HepG2 (cell line): ENCODE measurements at regions not wholly inside any gene's neighbourhood (a gene's known extent, or its start where the extent isn't known, plus 50 kb on each side); places are given as distances from the start of the nearest gene placed in this dataset.
"Not testable (repeated sequence)": the region's sequence is repeated elsewhere in the genome, so short reads cannot be mapped to it uniquely, and the experiment has no call there.

Experiments
- ATAC-seq: fragments of 200-7000 bp; cut with Tn5 transposase; 3 replicates; pipeline ENCODE4 v1.9.1; 2020; ENCODE audit warnings: mild to moderate bottlenecking, moderate library complexity
- BruUV-seq: library from RNA; stranded (reverse); fragments of 400-500 nt; replicated peaks from 2 replicates; lab custom pipeline; 2021; lab: Mats Ljungman, UMichigan
- CTCF ChIA-PET: fragments of 300-600 bp; formaldehyde crosslinking; extraction: SDS; loops from one replicate; lab custom pipeline; 2021; ENCODE audit warnings: low total read pairs, inconsistent platforms, low intra/inter-chr PET ratio; lab: Yijun Ruan, JAX
- POLR2A ChIA-PET: fragments of 350-600 bp; sonication (Branson Sonifier 250); formaldehyde crosslinking; loops from one replicate; lab custom pipeline; 2020; ENCODE audit warnings: antibody characterized with exemption, inconsistent platforms; lab: Yijun Ruan, JAX
- DNase-seq: peaks from one replicate; pipeline ENCODE4 v3.0.0-alpha.2; 2015; ENCODE audit warnings: low spot score
- FAIRE-seq: peaks from 3 replicates; lab custom pipeline; 2011; peaks lifted over from hg19 to GRCh38; lab: Jason Lieb, UNC
- H2AFZ ChIP-seq: one replicate; pipeline ENCODE4 v1.6.1; 2011; ENCODE audit warnings: low read length, inconsistent platforms
- H3K27ac ChIP-seq: fragments of 300-600 bp; 3 replicates; pipeline ENCODE4 v1.8.0; 2011; ENCODE audit warnings: mixed run types, mild to moderate bottlenecking, mixed read lengths, low read length, inconsistent platforms; ENCODE audit not compliant: insufficient read depth; ENCODE audit errors: extremely low read length
- H3K27me3 ChIP-seq, 2 experiments: fragments of 200-600 bp in 1 of 2; 2 replicates in 1 of 2; 3 replicates in 1 of 2; pipeline versions ENCODE4 v1.6.0 to v1.8.0; 2011; ENCODE audit warnings: low read length in 2 of 2, mild to moderate bottlenecking in 2 of 2, moderate library complexity in 2 of 2, inconsistent platforms in 1 of 2; ENCODE audit not compliant: insufficient read depth in 2 of 2, control insufficient read depth in 1 of 2
- H3K36me3 ChIP-seq, 2 experiments: fragments of 200-600 bp in 1 of 2; replicated peaks in 1 of 2; 2 replicates in 1 of 2; 3 replicates in 1 of 2; pipeline versions ENCODE4 v1.5.1 to v1.8.0; 2011; ENCODE audit warnings: low read length in 2 of 2, inconsistent platforms in 1 of 2; ENCODE audit not compliant: insufficient read depth in 2 of 2, control insufficient read depth in 1 of 2
- H3K4me1 ChIP-seq: 2 replicates; pipeline ENCODE4 v1.5.1; 2012; ENCODE audit warnings: low read length, inconsistent platforms; ENCODE audit not compliant: insufficient read depth
- H3K4me2 ChIP-seq: 2 replicates; pipeline ENCODE4 v1.6.0; 2011; ENCODE audit warnings: low read depth, low read length, inconsistent platforms
- H3K4me3 ChIP-seq, 3 experiments: fragments of 200-600 bp in 1 of 3; sonication (generic), shearing (Covaris generic) in 1 of 3; replicated peaks in 1 of 3; 2 replicates each; pipeline ENCODE4 v1.5.1; 2011 to 2016; ENCODE audit warnings: low read length in 3 of 3, inconsistent platforms in 2 of 3, low read depth in 2 of 3, mild to moderate bottlenecking in 2 of 3, control low read depth in 1 of 3, mixed read lengths in 1 of 3; ENCODE audit not compliant: insufficient read depth in 1 of 3
- H3K79me2 ChIP-seq: one replicate; pipeline ENCODE4 v1.6.1; 2011; ENCODE audit warnings: low read length, inconsistent platforms; ENCODE audit not compliant: insufficient read depth
- H3K9ac ChIP-seq: 2 replicates; pipeline ENCODE4 v1.6.0; 2011; ENCODE audit warnings: mild to moderate bottlenecking, low read depth, low read length, inconsistent platforms; ENCODE audit not compliant: insufficient read depth
- H3K9me3 ChIP-seq: 2 replicates; pipeline ENCODE4 v1.5.1; 2012; ENCODE audit warnings: mild to moderate bottlenecking, low read length
- H4K20me1 ChIP-seq: 2 replicates; pipeline ENCODE4 v1.6.0; 2011; ENCODE audit warnings: inconsistent platforms, mild to moderate bottlenecking, low read length, moderate library complexity; ENCODE audit not compliant: insufficient read depth
- KMT2A ChIP-seq: sonication (generic); formaldehyde crosslinking; IDR thresholded peaks from 2 replicates; pipeline ENCODE4 v1.4.0; 2020; ENCODE audit warnings: missing genetic modification reagents
- MIER2 ChIP-seq: IDR thresholded peaks from 2 replicates; pipeline ENCODE4 v1.6.1; 2016; ENCODE audit warnings: missing biosample characterization, missing genetic modification reagents
- NFE2L2 ChIP-seq: fragments of 150-350 bp; IDR thresholded peaks from 2 replicates; pipeline ENCODE4 v1.6.1; 2014; ENCODE audit warnings: low read length
- PHF8 ChIP-seq: sonication (generic); formaldehyde crosslinking; IDR thresholded peaks from 2 replicates; pipeline ENCODE4 v1.5.0; 2020; ENCODE audit warnings: missing genetic modification reagents
- ZNF280D ChIP-seq: sonication (generic); formaldehyde crosslinking; IDR thresholded peaks from 2 replicates; pipeline ENCODE4 v1.5.1; 2020; ENCODE audit warnings: mild to moderate bottlenecking, missing genetic modification reagents
- WGBS: methylation state at CpG from one replicate; pipeline ENCODE4 v1.1.6; 2017; ENCODE audit warnings: low lambda C conversion rate; 5-methylcytosine and 5-hydroxymethylcytosine counted together
- in situ Hi-C: cut with HindIII; loops from 2 replicates; pipeline ENCODE4 v1.10.0; 2017; ENCODE audit warnings: low pct_unique_long_range_greater_than_20kb; ENCODE audit not compliant: extremely low pct_ligation_motif_present
- intact Hi-C: fragments of 100-400 bp; cut with micrococcal nuclease; formaldehyde crosslinking; loops from one replicate; pipeline ENCODE4 v1.10.0; 2022; ENCODE audit not compliant: unreplicated experiment

- WGBS = 82% methylated on average over 4 of the region's 4 CpGs
- no peak for ATAC-seq
- no peak for FAIRE-seq
- ChIA-PET CTCF (no interaction called here), POLR2A (no interaction called here)
- intact Hi-C loops (no loop called here), in situ Hi-C loops (no loop called here)
- Histone ChIP-seq H3K4me1 (peaks cover 29% of the 10 kb centered on the region), H4K20me1 (no peaks in the 10 kb centered on the region), H3K79me2 (no peaks in the 10 kb centered on the region), H3K9me3 (no peaks in the 10 kb centered on the region), H3K36me3 (no peaks in the 10 kb centered on the region), H3K4me2 (no peak overlapping the region), H3K9ac (no peak overlapping the region), H3K27me3 (no peaks in the 10 kb centered on the region), H3K27ac (no peak overlapping the region), H2AFZ (no peak overlapping the region), H3K4me3 (no peak overlapping the region)
- TF ChIP-seq ZNF280D = no peak
- TF ChIP-seq MIER2 (CRISPR knock-in tag) = no peak
- no peak for TF ChIP-seq PHF8 (CRISPR knock-in tag)
- TF ChIP-seq NFE2L2 = no peak
- no peak for TF ChIP-seq KMT2A (CRISPR knock-in tag)
- DNase-seq = no peak
- BruUV-seq = no TSS peak
These were observed 363.9 kb upstream of the PROX1 start for GRCh38 chr1:213623862-213624261.

GRCh38 chr1:213636778-213637177 is 351.0 kb upstream of the PROX1 start:
- H3K27ac ChIP-seq, BruUV-seq, H3K27me3 ChIP-seq, H3K36me3 ChIP-seq, H3K4me3 ChIP-seq, H3K9me3 ChIP-seq, intact Hi-C loops, FAIRE-seq, POLR2A ChIA-PET, H3K4me2 ChIP-seq, CTCF ChIA-PET, H3K4me1 ChIP-seq, in situ Hi-C loops, H3K79me2 ChIP-seq, H3K9ac ChIP-seq, ATAC-seq, H4K20me1 ChIP-seq, H2AFZ ChIP-seq, DNase-seq: not testable (repeated sequence)
